Activated CD8-positive, alpha-beta T cell treated with anti-CD3 and anti-CD28 coated beads for 36 hours (primary cell): ENCODE measurements at regions not wholly inside any gene's neighbourhood (a gene's known extent, or its start where the extent isn't known, plus 50 kb on each side); places are given as distances from the start of the nearest gene placed in this dataset.
"Not testable (repeated sequence)": the region's sequence is repeated elsewhere in the genome, so short reads cannot be mapped to it uniquely, and the experiment has no call there.

Source experiments
- ATAC-seq: fragments of 200-7000 bp; cut with Tn5 transposase; one replicate; pipeline ENCODE4 v1.10.0; 2021; ENCODE audit warnings: mild to moderate bottlenecking, moderate library complexity
- CTCF ChIA-PET: fragments of 350-600 bp; sonication (Branson Sonifier 250); formaldehyde crosslinking; loops from one replicate; lab custom pipeline; 2021; ENCODE audit warnings: antibody characterized with exemption; lab: Charles Lee
- POLR2A ChIA-PET: fragments of 350-600 bp; sonication (Branson Sonifier 250); formaldehyde crosslinking; loops from one replicate; lab custom pipeline; 2021; ENCODE audit warnings: antibody characterized with exemption; lab: Charles Lee
- DNase-seq: peaks from one replicate; pipeline ENCODE4 v3.0.0-alpha.2; 2020
- H3K27ac Mint-ChIP-seq: one replicate; pipeline ENCODE4 v1.8.0; 2021; ENCODE audit warnings: mild to moderate bottlenecking, mixed read lengths
- H3K27me3 Mint-ChIP-seq: one replicate; pipeline ENCODE4 v1.8.0; 2021; ENCODE audit warnings: mixed read lengths
- H3K36me3 Mint-ChIP-seq: one replicate; pipeline ENCODE4 v1.8.0; 2021; ENCODE audit warnings: low read depth, mixed read lengths
- H3K4me1 Mint-ChIP-seq: one replicate; pipeline ENCODE4 v1.8.0; 2021; ENCODE audit warnings: low read depth, mixed read lengths
- H3K4me3 Mint-ChIP-seq: one replicate; pipeline ENCODE4 v1.8.0; 2021; ENCODE audit warnings: mild to moderate bottlenecking, moderate library complexity, mixed read lengths
- H3K9me3 Mint-ChIP-seq: one replicate; pipeline ENCODE4 v1.8.0; 2021; ENCODE audit warnings: mixed read lengths
- intact Hi-C: fragments of 100-400 bp; cut with micrococcal nuclease; formaldehyde crosslinking; loops from one replicate; pipeline ENCODE4 v1.10.0; 2022
- TF ChIP-seq, protein P1 (sequence below): fragments of 200-600 bp; IDR thresholded peaks from one replicate; pipeline ENCODE4 v1.8.0; 2022; ENCODE audit warnings: antibody characterized with exemption, mild to moderate bottlenecking

DNA sequence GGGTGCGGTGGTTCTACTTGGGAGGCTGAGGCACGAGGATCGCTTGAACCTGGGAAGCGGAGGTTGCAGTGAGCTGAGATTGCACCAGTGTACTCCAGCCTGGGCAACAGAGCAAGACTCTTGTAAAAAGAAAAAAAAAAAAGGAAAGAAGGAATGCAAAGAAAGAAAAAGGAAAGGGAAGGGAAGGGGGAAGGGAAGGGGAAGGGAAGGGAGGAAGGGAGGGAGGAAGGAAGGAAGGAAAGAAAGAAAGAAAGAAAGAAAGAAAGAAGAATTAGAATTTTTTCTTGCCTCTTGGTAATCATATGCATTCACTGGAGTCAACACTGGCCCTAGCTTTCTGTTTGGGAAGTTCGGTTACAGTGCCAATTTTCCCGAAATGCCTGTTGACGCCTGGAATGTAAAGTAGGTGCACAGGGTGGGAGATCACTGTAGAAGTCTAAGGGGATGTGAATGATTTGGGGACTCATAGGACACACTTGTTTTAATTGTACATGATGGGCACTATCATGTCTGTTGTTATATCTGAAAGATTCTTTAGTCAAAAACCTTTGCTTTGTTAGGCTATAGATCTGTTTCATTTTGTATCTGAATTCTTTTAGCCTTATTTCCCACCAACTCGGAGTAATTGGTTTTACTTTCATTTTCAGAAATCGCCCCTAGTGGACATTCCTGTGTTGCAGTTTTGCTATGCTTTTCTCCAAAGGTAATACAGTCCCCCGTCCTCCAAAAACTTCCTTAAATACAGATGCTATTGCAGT is 59.8 kb upstream of the MORC3 start:
- Mint-ChIP-seq H3K27ac (peak overlapping the region; percentile 73), H3K9me3 (no peaks in the 10 kb centered on the region), H3K27me3 (no peaks in the 10 kb centered on the region), H3K4me3 (peak overlapping the region; percentile 69), H3K4me1 (peaks cover 14% of the 10 kb centered on the region), H3K36me3 (peaks cover 7% of the 10 kb centered on the region)
- ChIA-PET CTCF (interaction anchor here (0.9 to 1.5 kb wide), 10 partner anchors 14 to 87 kb away, joined by 3 to 6 read pairs (median 3); no protein-coding TSS in a partner anchor), POLR2A (interaction anchor here (1.6 kb wide), 1 partner anchor 10 kb away, joined by 3 read pairs; no protein-coding TSS in a partner anchor)
- intact Hi-C loops: no loop called here
- DNase-seq (peak; percentile 58), ATAC-seq (peak; percentile 86)
- TF ChIP-seq, protein P1, sequence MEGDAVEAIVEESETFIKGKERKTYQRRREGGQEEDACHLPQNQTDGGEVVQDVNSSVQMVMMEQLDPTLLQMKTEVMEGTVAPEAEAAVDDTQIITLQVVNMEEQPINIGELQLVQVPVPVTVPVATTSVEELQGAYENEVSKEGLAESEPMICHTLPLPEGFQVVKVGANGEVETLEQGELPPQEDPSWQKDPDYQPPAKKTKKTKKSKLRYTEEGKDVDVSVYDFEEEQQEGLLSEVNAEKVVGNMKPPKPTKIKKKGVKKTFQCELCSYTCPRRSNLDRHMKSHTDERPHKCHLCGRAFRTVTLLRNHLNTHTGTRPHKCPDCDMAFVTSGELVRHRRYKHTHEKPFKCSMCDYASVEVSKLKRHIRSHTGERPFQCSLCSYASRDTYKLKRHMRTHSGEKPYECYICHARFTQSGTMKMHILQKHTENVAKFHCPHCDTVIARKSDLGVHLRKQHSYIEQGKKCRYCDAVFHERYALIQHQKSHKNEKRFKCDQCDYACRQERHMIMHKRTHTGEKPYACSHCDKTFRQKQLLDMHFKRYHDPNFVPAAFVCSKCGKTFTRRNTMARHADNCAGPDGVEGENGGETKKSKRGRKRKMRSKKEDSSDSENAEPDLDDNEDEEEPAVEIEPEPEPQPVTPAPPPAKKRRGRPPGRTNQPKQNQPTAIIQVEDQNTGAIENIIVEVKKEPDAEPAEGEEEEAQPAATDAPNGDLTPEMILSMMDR: peak; percentile 80

GRCh38 chr21:36260802-36261201 is 59.2 kb upstream of the MORC3 start:
- peak; percentile 27 for ATAC-seq
- Mint-ChIP-seq H3K9me3 (no peaks in the 10 kb centered on the region), H3K4me3 (peak overlapping the region; percentile 69), H3K27me3 (no peaks in the 10 kb centered on the region), H3K27ac (peak overlapping the region; percentile 73), H3K4me1 (peaks cover 12% of the 10 kb centered on the region), H3K36me3 (peaks cover 7% of the 10 kb centered on the region)
- CTCF ChIA-PET: interaction anchor here (1.0 to 1.5 kb wide), 5 partner anchors 15 to 82 kb away, joined by 3 to 4 read pairs (median 4); no protein-coding TSS in a partner anchor
- DNase-seq: no peak
- POLR2A ChIA-PET: interaction anchor here (1.6 kb wide), 1 partner anchor 11 kb away, joined by 3 read pairs; no protein-coding TSS in a partner anchor
- TF ChIP-seq, protein P1: peak; percentile 41
- intact Hi-C loops: no loop called here

DNA sequence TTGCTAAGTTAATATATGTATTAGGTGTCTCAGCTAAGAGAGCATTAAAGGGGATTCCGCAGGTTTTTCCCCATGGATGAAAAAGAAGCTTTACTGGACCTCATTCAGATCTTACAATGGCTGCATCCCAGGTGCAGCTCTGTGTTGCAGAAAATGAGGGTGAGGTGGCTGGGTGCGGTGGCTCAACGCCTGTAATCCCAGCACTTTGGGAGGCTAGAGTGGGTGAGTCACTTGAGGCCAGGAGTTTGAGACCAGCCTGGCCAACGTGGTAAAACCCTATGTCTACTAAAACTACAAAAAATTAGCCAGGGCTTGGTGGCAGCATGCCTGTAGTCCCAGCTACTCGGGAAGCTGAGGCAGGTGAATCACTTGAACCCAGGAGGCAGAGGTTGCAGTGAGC is 58.5 kb upstream of the MORC3 start:
- Mint-ChIP-seq H3K4me1 (peaks cover 12% of the 10 kb centered on the region), H3K4me3 (no peak overlapping the region), H3K36me3 (peaks cover 6% of the 10 kb centered on the region), H3K9me3 (no peaks in the 10 kb centered on the region), H3K27ac (no peak overlapping the region), H3K27me3 (no peaks in the 10 kb centered on the region)
- intact Hi-C loops: no loop called here
- ATAC-seq (no peak), DNase-seq (no peak)
- POLR2A ChIA-PET: no interaction called here
- TF ChIP-seq, protein P1: no peak
- CTCF ChIA-PET: interaction anchor here (1.0 to 1.5 kb wide), 5 partner anchors 38 to 82 kb away, joined by 3 to 4 read pairs (median 4); partner anchors contain the start of gene MORC3

DNA sequence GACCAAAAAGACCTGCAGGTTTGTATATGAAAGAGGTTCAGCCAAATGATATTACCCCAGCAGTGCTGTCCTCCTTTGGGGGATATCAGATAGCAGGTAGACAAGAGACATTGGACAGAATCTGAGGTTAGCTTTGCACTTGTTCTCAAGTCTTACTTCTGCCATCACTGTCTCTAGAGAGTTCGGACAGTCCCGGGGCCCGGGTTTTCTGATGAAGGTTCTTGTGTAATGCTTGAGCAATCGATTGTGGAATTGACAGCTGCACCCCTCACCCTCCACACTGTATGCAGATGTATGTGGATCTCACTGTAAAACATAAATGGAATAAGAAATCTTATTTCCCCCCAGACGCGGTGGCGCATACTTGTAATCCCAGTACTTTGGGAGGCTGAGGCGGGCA is 56.2 kb upstream of the MORC3 start:
- CTCF ChIA-PET: interaction anchor here (1.1 to 1.6 kb wide), 4 partner anchors 12 to 122 kb away, joined by 3 to 4 read pairs (median 4); no protein-coding TSS in a partner anchor
- POLR2A ChIA-PET: interaction anchor here (1.2 kb wide), 1 partner anchor 57 kb away, joined by 3 read pairs; no protein-coding TSS in a partner anchor
- H3K27me3 Mint-ChIP-seq: no peaks in the 10 kb centered on the region
- H3K4me1 Mint-ChIP-seq: peaks cover 12% of the 10 kb centered on the region
- no peak for ATAC-seq
- H3K4me3 Mint-ChIP-seq: no peak overlapping the region
- intact Hi-C loops: no loop called here
- H3K9me3 Mint-ChIP-seq: no peaks in the 10 kb centered on the region
- H3K27ac Mint-ChIP-seq: no peak overlapping the region
- H3K36me3 Mint-ChIP-seq: peaks cover 7% of the 10 kb centered on the region
- no peak for DNase-seq
- TF ChIP-seq, protein P1: no peak

GRCh38 chr21:36265431-36265830 is 54.6 kb upstream of the MORC3 start:
- DNase-seq (no peak), ATAC-seq (no peak)
- TF ChIP-seq, protein P1: no peak
- Mint-ChIP-seq H3K27me3 (no peaks in the 10 kb centered on the region), H3K27ac (no peak overlapping the region), H3K4me3 (no peak overlapping the region), H3K4me1 (peaks cover 4% of the 10 kb centered on the region), H3K36me3 (peaks cover 11% of the 10 kb centered on the region), H3K9me3 (no peaks in the 10 kb centered on the region)
- intact Hi-C loops: no loop called here
- ChIA-PET POLR2A (no interaction called here), CTCF (interaction anchor here (1.1 kb wide), 1 partner anchor 10 kb away, joined by 3 read pairs; no protein-coding TSS in a partner anchor)

GRCh38 chr21:36267828-36268227 is 52.2 kb upstream of the MORC3 start:
- CTCF ChIA-PET, H3K27ac Mint-ChIP-seq, ATAC-seq, H3K9me3 Mint-ChIP-seq, DNase-seq, POLR2A ChIA-PET, H3K4me3 Mint-ChIP-seq, H3K36me3 Mint-ChIP-seq, H3K27me3 Mint-ChIP-seq, H3K4me1 Mint-ChIP-seq, intact Hi-C loops: not testable (repeated sequence)

GRCh38 chr21:36268264-36268663 is 51.7 kb upstream of the MORC3 start:
- ATAC-seq, POLR2A ChIA-PET, H3K36me3 Mint-ChIP-seq, H3K27ac Mint-ChIP-seq, DNase-seq, intact Hi-C loops, H3K9me3 Mint-ChIP-seq, H3K4me1 Mint-ChIP-seq, H3K4me3 Mint-ChIP-seq, CTCF ChIA-PET, H3K27me3 Mint-ChIP-seq: not testable (repeated sequence)
